ENCODE measurements at regions not wholly inside any gene's neighbourhood (a gene's known extent, or its start where the extent isn't known, plus 50 kb on each side); places are given as distances from the start of the nearest gene placed in this dataset.

DNA sequence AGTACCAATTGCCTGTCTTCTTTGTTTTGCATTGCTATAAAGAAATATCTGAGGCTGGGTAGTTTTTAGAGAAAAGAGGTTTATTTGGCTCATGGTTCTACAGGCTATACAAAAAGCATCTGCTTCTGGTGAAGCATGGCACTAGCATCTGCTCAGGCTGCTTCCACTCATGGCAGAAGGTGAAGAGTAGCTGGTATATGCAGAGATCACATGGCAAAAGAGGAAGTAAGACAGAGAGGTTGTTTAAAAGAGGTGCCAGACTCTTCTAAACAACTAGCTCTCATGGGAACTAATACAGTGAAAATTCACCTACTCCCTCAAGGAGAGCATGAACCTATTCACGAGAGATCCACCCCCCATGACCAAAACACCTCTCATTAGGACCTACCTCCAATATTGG, 56.7 kb upstream of the GUCA2B start:
- no peak for DNase-seq

DNA sequence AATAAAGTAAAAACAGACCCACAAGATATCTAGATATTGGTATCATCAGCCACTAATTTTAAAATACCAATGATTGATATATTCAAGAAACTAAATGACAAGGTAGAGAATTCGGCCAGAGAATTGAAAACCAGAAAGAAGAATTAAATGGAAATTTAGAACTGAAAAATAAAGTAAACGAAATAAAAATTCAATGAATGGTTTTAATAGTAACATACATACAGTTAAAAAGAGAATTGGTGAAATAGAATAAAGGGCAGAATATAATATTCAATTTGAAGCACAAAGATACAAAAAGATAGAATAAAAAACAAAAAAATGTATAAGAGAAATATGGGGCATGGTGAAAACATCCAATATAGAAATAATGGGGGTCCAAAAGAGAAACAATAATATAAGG, 64.0 kb upstream of the GUCA2B start:
- DNase-seq: no peak

DNA sequence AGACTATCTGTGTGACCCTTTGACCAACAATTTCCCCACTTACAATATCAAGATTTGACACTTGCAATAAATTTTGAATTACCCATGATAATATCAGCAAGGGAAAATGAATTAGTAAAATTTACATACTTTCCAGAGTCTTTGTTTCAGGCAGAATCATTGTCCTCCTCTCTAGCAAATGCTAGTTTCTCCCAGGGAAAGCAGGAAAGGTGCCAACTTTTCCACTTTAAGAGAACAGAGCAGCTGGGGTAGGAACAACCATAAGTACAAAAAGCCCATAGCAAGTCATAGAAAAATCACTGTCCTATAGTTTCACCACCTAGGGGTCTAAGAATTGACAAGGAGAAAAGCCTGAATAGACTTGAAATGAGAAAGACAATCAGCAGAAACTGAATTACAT, 67.1 kb upstream of the GUCA2B start:
- DNase-seq: no peak

DNA sequence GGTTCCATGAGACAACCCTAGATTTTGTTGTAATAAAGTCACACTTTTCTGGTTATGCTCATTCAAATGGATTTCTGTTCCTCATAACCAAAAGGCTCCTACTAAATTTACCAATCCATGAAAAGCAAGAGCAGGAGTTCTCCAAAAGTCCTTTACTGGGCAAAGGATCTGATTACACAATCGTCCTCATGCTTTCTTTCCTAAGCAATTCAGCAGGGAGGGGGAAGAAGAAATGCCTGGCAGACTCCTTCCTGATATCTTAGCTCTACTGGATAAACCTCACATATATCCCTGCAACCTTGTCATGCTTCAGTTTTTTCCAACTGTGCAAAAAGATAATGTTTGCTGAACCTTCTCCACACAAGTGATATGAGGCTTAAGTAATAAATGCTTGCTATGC, 67.6 kb upstream of the GUCA2B start:
- DNase-seq: no peak

DNA sequence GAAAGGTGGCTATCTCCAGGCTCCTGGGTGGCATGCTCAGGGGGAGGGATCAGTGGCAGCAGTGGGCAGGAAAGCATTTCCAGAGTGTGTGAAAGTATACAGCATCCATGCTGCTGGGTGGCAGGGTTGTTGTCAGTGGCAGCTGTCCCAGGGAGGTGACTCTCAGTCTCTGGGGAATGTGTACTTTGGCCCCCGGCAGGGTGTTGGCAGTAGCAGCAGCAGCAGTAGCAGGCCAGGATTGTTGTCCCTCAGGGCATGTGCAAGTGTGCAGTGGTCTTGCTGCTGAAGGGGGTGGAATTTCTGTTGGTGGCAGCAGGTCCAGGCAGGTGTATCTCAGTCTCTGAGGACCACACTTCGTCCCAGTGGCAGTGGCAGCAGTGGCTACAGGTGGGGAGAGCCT, 71.7 kb upstream of the GUCA2B start:
- peak; percentile 37 for DNase-seq

DNA sequence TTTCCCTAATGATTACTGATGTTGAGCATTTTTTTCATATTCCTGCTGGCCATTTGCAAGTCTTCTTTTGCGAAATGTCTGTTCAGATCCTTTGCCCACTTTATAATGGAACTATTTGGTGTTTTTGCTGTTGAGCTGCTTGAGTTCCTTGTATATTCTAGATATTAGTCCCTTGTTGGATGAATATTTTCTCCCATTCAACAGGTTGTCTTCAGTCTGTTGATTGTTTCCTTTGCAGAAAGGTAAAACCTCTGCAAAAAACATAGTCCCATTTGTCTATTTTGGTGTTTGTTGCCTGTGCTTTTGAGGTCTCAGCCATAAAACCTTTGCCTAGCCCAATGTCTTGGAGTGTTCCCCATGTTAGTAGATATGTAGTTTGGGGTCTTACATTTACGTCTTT, 78.0 kb upstream of the GUCA2B start:
- no peak for DNase-seq

DNA sequence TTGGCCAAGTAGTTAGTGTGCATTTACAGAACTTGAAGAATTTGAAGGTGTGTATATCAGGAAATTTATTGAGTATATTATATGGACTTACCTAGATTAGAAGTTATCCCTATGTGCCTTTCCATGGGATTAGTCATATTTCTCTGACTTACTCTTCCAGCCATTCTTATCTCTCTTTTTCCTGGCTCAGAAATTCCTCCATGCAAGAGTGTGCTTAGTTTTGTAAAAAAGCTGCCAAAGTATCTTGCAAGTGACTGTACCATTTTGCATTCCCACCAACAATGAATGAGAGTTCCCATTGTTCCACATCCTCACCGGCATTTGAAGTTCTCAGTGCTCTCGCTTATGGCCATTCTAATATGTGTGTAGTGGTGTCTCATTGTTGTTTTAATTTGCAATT, 82.2 kb upstream of the GUCA2B start:
- DNase-seq: no peak

DNA sequence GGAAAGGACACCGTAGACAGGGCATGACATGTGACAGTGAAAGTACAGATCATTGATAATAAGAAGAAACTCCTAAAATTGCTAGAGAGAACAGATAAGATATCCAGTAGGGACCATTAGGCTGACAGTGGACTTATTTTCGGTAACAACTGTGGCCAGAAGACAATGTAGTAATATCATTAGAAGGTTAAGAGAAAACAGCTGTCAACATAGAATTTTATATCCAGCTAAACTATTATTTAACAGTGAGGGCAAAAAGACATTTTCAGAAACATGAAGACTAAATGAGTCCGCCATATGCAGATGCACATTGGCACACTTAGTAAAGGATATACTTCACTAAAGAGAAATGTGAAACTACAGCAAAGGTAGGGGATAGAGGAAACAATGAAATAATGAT, 95.4 kb upstream of the GUCA2B start:
- DNase-seq: no peak

DNA sequence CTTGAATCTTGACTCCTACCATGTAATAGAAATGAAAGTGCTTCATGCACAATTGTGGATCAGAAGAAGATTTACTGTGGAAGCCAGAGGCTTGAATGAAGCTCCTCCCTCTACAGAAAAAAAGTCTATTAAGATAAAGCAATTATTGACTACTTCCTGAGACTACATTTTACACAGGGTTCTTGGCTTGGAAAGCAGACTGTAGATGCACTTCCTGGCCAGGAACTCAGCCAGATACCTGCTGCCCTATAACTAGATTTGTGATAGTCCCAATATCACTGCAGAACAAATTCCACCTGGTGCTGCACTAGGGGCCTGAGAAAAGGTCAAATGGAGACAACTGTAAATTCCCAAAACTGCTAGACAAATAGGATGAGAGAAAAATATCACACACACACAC, 96.8 kb upstream of the GUCA2B start:
- no peak for DNase-seq

DNA sequence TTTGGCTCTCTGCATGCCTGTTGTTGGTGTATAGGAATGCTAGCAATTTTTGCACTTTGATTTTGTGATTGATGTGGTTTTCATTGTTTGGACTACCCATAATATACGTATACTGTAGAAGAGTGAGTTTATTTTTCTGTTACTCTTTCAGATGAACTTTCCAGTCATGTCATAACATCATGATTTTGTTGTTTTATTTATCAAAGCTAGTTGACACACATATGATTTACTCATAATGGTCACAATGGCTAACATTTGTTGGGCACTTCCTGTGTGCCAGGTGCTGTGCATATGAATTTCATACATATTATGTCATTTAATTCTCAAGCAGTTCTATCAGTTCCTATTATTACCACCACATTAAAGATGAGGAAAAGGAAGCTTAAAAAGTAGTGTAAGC, 98.1 kb upstream of the GUCA2B start:
- DNase-seq: no peak

DNA sequence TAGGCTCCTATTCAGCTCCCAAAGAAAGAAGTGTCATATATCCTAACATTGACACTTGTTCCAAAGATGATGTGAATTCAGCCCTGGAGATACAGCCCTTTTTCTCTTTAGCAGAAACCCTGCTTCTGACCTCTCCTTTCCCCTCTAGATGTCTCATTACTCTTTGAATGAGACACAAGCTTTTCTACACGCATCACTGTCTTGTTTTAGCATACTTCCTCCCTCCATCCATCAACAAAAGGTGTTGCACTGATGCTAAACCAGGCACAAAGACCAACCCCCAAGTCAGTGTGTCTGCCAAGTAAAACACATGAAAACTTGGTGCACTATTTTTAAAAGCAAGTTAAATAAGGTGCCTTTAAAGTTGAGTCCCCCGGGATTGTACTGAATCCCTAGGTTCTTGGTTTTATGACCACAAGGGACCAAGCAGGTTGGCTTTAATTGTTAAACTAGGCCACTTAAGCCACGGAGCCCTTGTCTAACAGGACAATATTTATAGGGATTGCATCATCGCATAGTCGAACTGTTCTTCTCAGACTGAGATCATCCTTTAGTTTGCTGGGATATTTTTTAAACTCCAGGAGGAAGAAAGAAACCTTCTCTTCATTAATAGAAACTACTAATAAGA, 101.0 kb upstream of the GUCA2B start:
- peak; percentile 8 for DNase-seq

DNA sequence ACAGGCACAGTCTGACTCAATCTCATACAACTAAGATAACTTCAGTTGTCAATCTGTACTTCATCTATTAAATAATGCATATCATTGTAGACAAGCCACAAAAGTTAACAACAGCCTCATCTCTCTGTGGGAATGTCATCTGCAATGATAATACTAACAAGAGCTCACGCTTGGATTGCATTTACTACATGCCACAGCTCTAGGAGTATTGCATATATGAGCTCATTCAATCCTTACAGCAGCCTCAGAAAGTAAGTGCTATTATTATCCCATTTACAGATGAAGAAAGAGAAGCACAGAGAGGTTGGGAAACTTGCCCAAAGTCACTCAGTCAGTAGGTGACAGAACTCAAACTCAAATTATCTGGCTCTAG, 105.7 kb upstream of the GUCA2B start:
- DNase-seq: no peak

DNA sequence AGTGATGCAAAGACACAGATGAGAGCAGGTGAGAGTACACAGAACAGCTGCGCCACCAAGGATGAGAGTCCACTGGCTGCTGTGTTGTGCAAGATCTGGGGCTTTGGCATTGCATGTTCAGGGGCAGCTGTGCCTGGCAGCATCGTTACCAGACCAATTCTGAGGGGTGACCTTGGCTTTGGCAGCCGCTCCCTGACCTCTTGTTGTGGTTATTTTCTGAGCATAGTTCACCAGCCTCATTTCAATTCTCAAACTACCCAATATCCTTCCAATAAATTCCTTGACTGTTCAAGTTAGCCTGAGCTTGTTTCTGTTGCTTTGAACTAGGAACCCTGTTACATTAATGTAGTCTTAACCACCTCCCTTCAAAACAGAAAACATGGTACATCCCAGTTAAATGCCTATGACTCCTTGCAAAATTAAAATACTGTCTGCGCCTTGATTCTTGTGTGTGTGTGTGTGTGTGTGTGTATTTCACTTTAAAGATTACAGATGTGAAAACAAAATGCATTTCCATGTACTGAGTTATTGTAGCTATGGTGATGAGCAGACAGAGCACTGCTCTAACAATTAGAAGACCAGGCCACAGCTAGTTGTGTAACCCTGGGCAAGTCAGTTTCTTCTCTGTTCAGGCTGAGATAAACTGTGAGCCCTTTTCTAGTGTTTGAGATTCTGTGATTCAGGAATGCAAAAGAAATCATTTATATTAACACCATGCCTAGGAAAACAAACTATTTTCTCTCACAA, 106.3 kb upstream of the GUCA2B start:
- peak; percentile 28 for DNase-seq

DNA sequence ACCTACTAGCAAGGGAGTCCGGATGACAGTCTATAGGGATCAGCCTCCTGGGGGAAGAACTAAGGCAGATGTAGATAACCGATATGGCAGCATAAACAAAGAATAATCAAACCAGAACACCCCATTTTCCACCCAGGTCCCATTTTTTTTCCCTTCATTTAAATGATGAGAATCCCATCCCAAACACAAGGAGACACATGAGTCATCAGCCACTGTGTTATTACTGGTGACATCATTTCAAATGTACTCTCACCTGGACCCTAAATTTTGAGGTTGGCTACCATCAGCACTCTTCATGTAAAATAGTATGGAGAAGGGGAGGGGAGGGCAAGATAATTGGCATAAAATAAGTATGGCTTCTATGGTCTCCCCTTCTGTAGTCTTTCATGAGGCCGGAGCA, 108.9 kb upstream of the GUCA2B start:
- no peak for DNase-seq

DNA sequence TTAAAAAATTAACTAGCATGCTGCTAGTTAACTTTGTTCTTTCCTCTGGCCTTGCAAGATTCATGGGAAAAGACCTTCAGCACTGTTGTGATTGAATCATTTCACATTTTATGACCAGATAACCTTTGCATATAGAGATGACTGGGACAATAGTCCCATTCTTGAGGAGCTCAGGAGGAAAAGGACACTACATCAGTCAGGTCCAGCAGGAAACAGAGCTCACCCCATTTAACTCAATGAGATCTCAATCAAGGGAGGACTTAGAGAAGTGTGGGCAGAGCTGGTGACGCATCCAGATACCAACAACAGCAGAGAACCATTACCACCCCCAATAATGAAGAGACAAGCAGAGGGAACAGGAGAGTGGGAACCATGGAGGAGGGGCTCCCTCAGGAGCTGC, 109.4 kb upstream of the GUCA2B start:
- no peak for DNase-seq

DNA sequence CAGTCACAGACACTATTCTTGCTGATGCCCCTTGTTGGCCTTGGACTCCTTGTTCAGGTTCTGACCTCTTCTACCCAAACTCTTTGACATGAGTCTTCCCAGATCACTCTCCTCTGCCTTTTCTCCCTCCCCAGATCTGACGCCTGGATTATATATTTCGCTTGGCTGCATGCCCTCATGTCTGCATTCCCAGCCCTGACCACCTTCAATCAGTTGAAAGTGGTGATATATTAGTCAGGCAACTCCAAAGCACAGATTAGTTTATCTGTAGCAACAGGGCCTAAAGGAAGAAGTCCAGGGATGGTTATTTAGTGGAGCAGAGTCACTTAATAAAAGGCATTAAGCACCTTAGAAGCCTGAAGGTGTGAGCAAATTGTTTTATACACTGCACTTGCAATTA, 110.0 kb upstream of the GUCA2B start:
- DNase-seq: no peak

DNA sequence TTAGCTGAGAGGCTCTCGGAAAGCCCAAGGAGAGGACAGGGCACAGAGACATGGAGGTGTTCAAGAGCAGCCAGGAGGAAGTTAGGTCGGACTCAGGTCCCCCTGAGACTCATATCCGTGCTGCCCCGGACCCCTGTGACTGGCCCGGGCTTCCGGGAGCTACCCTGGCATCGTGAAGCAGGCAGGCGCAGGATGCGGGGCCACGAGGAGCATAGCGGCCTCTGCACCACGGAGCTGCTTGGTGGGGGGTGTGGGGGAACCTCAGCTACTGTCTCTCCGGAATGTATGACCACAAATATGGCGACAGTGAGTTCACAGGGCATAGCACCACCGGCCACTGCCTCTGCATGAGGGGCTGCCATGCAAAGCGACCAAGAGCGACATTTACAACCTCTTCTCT, 112.2 kb upstream of the GUCA2B start:
- DNase-seq: no peak

DNA sequence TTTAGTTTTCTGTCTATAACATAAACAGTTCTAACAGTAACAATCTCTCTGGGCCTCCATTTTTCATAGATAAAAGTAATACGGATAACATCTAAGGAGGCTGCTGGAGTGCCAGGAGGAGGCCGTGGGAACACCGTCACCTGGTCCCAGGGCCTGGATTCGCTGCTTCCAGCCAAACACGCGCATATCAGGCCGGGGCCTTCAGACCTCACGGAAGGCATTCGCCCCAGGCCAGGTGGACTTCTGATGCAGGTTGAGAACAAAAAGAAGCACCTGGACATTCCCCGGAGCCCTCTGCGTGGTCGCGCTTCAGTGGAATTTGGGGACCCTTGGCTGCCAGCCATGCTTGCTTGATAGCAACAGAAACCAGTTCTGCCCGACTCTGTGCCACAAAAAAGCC, 113.1 kb upstream of the GUCA2B start:
- DNase-seq: no peak

DNA sequence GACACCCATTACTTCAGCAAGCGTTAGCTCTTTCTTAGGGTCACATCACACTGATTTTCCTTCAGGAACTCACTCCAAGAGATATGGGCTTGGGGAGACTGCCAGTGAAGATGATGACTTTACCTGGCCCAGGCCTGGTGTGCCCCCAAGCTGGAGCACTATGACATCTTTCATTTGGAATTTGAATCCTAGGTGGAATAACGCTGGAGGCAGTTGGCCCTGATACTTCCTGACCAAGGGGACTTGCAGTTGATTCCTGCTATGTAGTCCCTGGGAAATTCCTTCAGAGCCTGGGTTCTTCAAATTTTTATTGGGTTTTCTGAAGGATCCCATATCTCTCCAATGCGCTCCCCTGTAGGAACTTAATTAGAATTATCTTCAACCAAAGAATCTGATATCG, 114.9 kb upstream of the GUCA2B start:
- DNase-seq: no peak

DNA sequence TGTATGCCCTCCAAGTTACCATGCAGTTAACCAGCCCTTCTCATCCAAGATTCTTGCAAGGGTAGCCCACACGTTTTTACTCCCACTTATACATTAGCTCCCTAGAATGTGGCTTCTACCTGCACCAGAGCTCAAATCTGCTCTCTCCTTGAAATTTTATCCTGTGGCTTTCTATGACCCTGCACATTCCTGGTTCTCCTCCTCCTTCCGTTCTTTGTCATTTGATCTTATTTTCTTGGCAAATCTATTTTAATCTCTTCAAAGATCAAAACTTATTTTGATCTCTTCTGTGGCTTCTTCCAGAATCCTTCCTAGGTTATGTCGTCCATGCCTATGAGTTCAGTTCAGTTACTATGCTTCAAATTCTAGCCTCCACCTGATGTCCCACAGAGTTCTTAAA, 115.6 kb upstream of the GUCA2B start:
- no peak for DNase-seq

DNA sequence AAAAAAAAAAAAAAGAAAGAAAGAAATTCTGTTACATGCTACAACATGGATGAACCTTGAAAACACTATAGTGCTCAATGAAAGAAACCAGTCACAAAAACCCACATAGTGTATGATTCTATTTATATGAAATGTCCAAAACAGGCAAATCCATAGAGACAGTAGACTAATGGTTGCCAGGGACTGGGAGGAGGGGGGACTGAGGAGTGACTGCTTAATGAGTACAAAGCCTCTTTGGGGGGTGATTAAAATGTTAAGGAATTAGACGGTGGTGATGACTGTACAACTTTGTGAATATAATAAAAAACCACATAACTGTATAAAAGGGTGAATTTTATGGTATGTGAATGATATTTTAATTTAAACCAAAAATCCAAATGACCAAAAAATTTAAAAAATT, 116.0 kb upstream of the GUCA2B start:
- DNase-seq: no peak

DNA sequence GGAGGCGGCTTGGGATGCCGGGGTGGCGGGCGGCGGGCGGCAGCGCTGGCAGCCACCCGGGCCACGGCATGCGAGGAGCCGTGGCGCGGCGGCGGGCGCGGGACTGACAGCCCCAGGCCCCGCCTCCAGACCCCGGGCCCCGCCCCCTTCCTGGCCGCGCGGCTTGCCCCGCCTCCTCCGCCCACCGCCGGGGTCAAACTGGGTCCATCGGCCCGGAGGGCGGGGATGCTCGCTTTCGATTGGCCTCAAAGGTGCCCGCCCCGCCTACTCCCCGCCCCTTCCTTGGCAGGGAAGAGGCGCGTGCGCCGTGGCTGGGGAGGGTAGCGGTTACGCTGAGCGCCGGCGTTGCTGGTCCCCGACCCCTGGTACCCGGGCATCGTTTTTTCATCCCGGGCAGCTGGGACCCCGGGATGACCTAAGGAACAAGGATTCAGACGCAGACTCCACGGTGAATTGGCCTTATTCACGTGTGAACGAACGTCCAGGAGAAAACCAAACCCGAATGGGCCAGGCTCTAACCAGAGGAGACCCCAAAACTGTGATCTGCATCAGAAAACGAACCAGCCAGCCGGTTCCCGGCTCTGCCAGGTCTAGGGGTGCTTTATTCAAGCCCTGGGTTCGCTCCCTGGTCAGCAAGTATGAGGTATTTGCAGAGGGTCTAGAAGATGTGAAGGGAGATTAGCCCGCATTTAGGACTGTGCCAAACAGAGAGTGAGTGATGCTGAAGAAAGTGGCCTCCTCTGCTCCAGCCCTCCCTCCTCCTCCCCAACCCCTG, 117.2 kb upstream of the GUCA2B start:
- DNase-seq: peak; percentile 94

DNA sequence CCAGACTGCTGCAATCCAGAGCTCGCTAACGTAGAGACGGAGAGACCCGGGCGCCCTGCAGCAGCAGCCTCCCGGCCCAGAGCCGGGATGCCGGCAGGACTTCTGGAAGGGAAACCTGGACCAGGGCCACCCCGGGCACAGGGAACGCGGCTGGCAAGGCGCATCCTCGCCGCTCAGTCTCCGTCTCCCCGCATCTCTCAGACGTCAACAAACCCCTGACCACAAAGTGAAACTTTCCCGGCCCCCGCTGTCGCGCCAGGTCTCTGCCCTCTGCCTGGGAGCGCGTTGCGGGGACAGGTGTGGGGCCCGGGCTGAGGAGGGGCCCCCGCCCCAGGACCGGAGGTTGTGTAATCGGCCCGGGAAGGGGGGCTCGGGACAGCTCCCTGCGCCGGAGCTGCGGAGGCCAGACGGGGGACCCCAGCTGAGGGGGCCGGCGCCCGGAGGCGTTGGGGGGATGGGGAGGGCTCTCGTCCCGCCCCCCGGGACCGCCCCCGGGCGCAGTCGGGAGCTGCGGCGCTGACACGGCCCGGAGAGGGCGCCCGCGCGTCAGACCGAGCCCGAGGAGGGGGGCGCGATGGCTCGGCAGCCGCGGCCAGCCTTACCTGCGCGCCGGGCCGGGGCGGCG, 116.6 kb upstream of the HIVEP3 start:
- DNase-seq: peak; percentile 90

DNA sequence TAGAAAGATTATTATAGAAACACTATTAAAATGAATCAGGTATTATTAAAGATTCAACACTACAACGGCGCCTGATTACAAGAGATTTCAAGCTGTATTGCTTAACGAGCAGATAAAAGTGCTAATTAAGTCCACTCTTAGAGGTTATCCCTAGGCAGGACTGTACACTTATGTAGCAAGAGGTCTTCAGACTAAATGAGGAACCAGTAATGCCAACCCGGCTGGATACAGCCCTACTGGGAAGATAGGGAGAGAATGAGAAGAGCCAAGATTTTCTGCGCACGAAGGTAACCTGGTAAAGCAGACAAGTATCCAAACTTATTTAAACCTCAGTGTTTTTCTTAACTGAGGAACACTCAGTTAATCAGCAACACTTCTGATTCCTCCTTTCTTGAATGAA, 115.7 kb upstream of the HIVEP3 start:
- DNase-seq: peak; percentile 20

Measured in NCI-H69 (cell line).